Mucosa of rectum (tissue), 2 donors: ENCODE measurements at regions not wholly inside any gene's neighbourhood (a gene's known extent, or its start where the extent isn't known, plus 50 kb on each side); places are given as distances from the start of the nearest gene placed in this dataset.
"Not testable (repeated sequence)": the region's sequence is repeated elsewhere in the genome, so short reads cannot be mapped to it uniquely, and the experiment has no call there.

ENCODE experiments used
- H3K27ac ChIP-seq, 2 donors: one replicate each; pipeline ENCODE4 v1.7.0; 2013; ENCODE audit warnings: inconsistent platforms in 2 of 2, low read depth in 2 of 2, low read length in 2 of 2
- H3K27me3 ChIP-seq, 2 donors: one replicate each; pipeline ENCODE4 v1.7.0; 2013; ENCODE audit warnings: low read length in 2 of 2; ENCODE audit not compliant: control insufficient read depth in 2 of 2, insufficient read depth in 2 of 2
- H3K36me3 ChIP-seq, 2 donors: one replicate each; pipeline ENCODE4 v1.7.0; 2013; ENCODE audit warnings: low read length in 2 of 2; ENCODE audit not compliant: control insufficient read depth in 2 of 2, insufficient read depth in 2 of 2
- H3K4me1 ChIP-seq, 2 donors: one replicate each; pipeline ENCODE4 v1.7.0; 2013; ENCODE audit warnings: low read length in 2 of 2, mild to moderate bottlenecking in 1 of 2; ENCODE audit not compliant: control insufficient read depth in 2 of 2, insufficient read depth in 2 of 2
- H3K4me3 ChIP-seq, 2 donors: one replicate each; pipeline ENCODE4 v1.7.0; 2013; ENCODE audit warnings: low read length in 2 of 2
- H3K9ac ChIP-seq, 2 donors: one replicate each; pipeline ENCODE4 v1.7.0; 2013; ENCODE audit warnings: low read length in 2 of 2, low read depth in 1 of 2, mild to moderate bottlenecking in 1 of 2
- H3K9me3 ChIP-seq, 2 donors: one replicate each; pipeline ENCODE4 v1.7.0; 2013; ENCODE audit warnings: low read length in 2 of 2; ENCODE audit not compliant: control insufficient read depth in 2 of 2
- donor health status: healthy.
- donor health status: Normal muscosa, but diverticular disease.

- not testable (repeated sequence) for H3K36me3 ChIP-seq, H3K9me3 ChIP-seq, H3K4me3 ChIP-seq, H3K4me1 ChIP-seq, H3K27me3 ChIP-seq, H3K9ac ChIP-seq, H3K27ac ChIP-seq
Observed at GRCh38 chr9:63804205-63804604, 1480.8 kb downstream of the FOXD4L5 start.

- not testable (repeated sequence) for H3K9me3 ChIP-seq, H3K4me3 ChIP-seq, H3K27me3 ChIP-seq, H3K4me1 ChIP-seq, H3K9ac ChIP-seq, H3K36me3 ChIP-seq, H3K27ac ChIP-seq
Observed at GRCh38 chr9:63794081-63794685, 1490.8 kb downstream of the FOXD4L5 start.

GRCh38 chr9:63787454-63787853 is 1497.6 kb downstream of the FOXD4L5 start:
- H3K4me1 ChIP-seq, H3K27me3 ChIP-seq, H3K9me3 ChIP-seq, H3K27ac ChIP-seq, H3K4me3 ChIP-seq, H3K36me3 ChIP-seq, H3K9ac ChIP-seq: not testable (repeated sequence)

GRCh38 chr9:63785059-63785458 is 1500.0 kb downstream of the FOXD4L5 start:
- H3K9ac ChIP-seq, H3K4me1 ChIP-seq, H3K27ac ChIP-seq, H3K4me3 ChIP-seq, H3K27me3 ChIP-seq, H3K9me3 ChIP-seq, H3K36me3 ChIP-seq: not testable (repeated sequence)

GRCh38 chr9:63784421-63784820 is 1500.6 kb downstream of the FOXD4L5 start:
- not testable (repeated sequence) for H3K27me3 ChIP-seq, H3K9ac ChIP-seq, H3K4me3 ChIP-seq, H3K36me3 ChIP-seq, H3K9me3 ChIP-seq, H3K4me1 ChIP-seq, H3K27ac ChIP-seq

- not testable (repeated sequence) for H3K9me3 ChIP-seq, H3K4me1 ChIP-seq, H3K4me3 ChIP-seq, H3K36me3 ChIP-seq, H3K27ac ChIP-seq, H3K9ac ChIP-seq, H3K27me3 ChIP-seq
Observed at GRCh38 chr9:63781817-63782439, 1503.1 kb downstream of the FOXD4L5 start.

- not testable (repeated sequence) for H3K36me3 ChIP-seq, H3K27ac ChIP-seq, H3K4me1 ChIP-seq, H3K9me3 ChIP-seq, H3K9ac ChIP-seq, H3K4me3 ChIP-seq, H3K27me3 ChIP-seq
Observed at GRCh38 chr9:63781390-63781789, 1503.6 kb downstream of the FOXD4L5 start.

GRCh38 chr9:63776220-63776619 is 1508.8 kb downstream of the FOXD4L5 start:
- not testable (repeated sequence) for H3K4me1 ChIP-seq, H3K27ac ChIP-seq, H3K4me3 ChIP-seq, H3K9me3 ChIP-seq, H3K36me3 ChIP-seq, H3K9ac ChIP-seq, H3K27me3 ChIP-seq

GRCh38 chr9:63775092-63775426 is 1510.0 kb downstream of the FOXD4L5 start:
- H3K4me3 ChIP-seq, H3K4me1 ChIP-seq, H3K27ac ChIP-seq, H3K36me3 ChIP-seq, H3K9ac ChIP-seq, H3K27me3 ChIP-seq, H3K9me3 ChIP-seq: not testable (repeated sequence)

- H3K27me3 ChIP-seq, H3K9ac ChIP-seq, H3K4me1 ChIP-seq: not testable (repeated sequence)
Observed at GRCh38 chr9:63774369-63775091, 1510.5 kb downstream of the FOXD4L5 start.

More at GRCh38 chr9:63774369-63775091, 1510.5 kb downstream of the FOXD4L5 start:
- H3K36me3 ChIP-seq, H3K9me3 ChIP-seq, H3K4me3 ChIP-seq, H3K27ac ChIP-seq: not testable (repeated sequence)
